ENCODE measurements at regions not wholly inside any gene's neighbourhood (a gene's known extent, or its start where the extent isn't known, plus 50 kb on each side); places are given as distances from the start of the nearest gene placed in this dataset.

DNA sequence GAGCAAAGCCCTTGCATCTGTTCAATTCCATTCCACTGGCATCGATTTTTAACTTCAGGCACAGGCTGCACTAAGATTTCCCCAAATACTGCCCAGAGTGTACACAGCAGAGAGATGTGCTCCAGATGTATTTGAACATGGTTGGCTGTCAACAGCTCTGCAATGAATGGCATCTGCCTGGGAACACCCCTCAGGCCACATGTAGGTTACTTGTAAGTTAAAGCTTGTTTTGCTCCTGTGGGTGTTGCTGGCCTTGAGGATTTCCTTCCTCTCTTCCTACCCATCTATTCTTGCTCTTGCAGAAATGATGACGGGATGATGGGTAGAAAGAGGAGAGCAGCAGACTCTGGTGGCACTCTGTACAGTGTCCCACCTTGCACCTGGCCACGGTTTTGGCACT, 69.3 kb upstream of the HELT start:
- H2AK5ac ChIP-seq (ENCODE audit: low read depth, low read length): no peak overlapping the region
- no peaks in the 10 kb centered on the region for H3K9me3 ChIP-seq (ENCODE audit: insufficient read depth in 2 of 2, low read depth in 1 of 2, low read length in 1 of 2)
- H3K79me1 ChIP-seq (ENCODE audit: low read depth, low read length): no peaks in the 10 kb centered on the region
- POLR2A ChIA-PET (ENCODE audit: partially characterized antibody): no interaction called here
- no peak overlapping the region for H2BK15ac ChIP-seq (ENCODE audit: low read length)
- H2BK12ac ChIP-seq (ENCODE audit: low read depth, low read length): no peak overlapping the region
- no peak overlapping the region for H3K9ac ChIP-seq (replicated peaks in 1 of 4; ENCODE audit: extremely low read depth in 1 of 4, low read depth in 3 of 4, low read length in 3 of 4)
- H3K36me3 ChIP-seq (ENCODE audit: control insufficient read depth in 2 of 4, insufficient read depth in 4 of 4, low read length in 3 of 4): no peaks in the 10 kb centered on the region
- H3K14ac ChIP-seq (ENCODE audit: insufficient read length): no peak overlapping the region
- no peaks in the 10 kb centered on the region for H3K79me2 ChIP-seq (ENCODE audit: control insufficient read depth in 1 of 2, insufficient read depth in 2 of 2, low read length in 2 of 2)
- no peaks in the 10 kb centered on the region for H3K23me2 ChIP-seq (ENCODE audit: low read depth, low read length)
- H4K91ac ChIP-seq (replicated peaks; ENCODE audit: insufficient read length, low read length): no peak overlapping the region
- H3K27ac ChIP-seq (ENCODE audit: low read depth, low read length): no peak overlapping the region
- no peak overlapping the region for H3K18ac ChIP-seq (ENCODE audit: extremely low read depth, low read length)
- H3K4ac ChIP-seq (replicated peaks; ENCODE audit: insufficient read length, low read depth, low read length): no peak overlapping the region
- FAIRE-seq (no peak), DNase-seq (ENCODE audit: low read depth in 1 of 2, low spot score in 2 of 2) (peak in 1 of 2 experiments; percentile 6)
- no peak overlapping the region for H2BK20ac ChIP-seq (ENCODE audit: low read length)
- H2BK5ac ChIP-seq (ENCODE audit: low read depth, low read length): no peak overlapping the region
- H2BK120ac ChIP-seq (replicated peaks; ENCODE audit: low read depth, low read length): no peak overlapping the region
- no peak overlapping the region for H4K8ac ChIP-seq (ENCODE audit: extremely low read depth, insufficient read depth, low read length)
- WGBS, 2 experiments (ENCODE audit: extremely low coverage in 1 of 2, insufficient coverage in 1 of 2, insufficient read length in 1 of 2, insufficient replicate concordance in 2 of 2, low coverage in 1 of 2, low lambda C conversion rate in 2 of 2, missing lambda C conversion rate in 1 of 2): 73% methylated on average over 3 of the region's 3 CpGs; no CpG with 5 or more reads in 1 of the 2 experiments
- CTCF ChIA-PET (ENCODE audit: partially characterized antibody): interaction anchor here (0.7 to 1.4 kb wide), 4 partner anchors 12 to 203 kb away, joined by 3 read pairs; no protein-coding TSS in a partner anchor
- no peaks in the 10 kb centered on the region for H3K4me1 ChIP-seq (replicated peaks in 1 of 4; ENCODE audit: control insufficient read depth in 3 of 4, insufficient read depth in 4 of 4, low read length in 3 of 4)
- no peak overlapping the region for H2AFZ ChIP-seq (ENCODE audit: low read length)
- no peak overlapping the region for H3K4me2 ChIP-seq (ENCODE audit: insufficient read depth in 1 of 2, low read depth in 2 of 2, low read length in 2 of 2)
- peaks cover 0 to 1% (median 0%) of the 10 kb centered on the region in 4 experiments; a peak in 1 of 7 replicates for H3K27me3 ChIP-seq (replicated peaks in 1 of 4; ENCODE audit: control insufficient read depth in 3 of 4, extremely low read depth in 1 of 4, insufficient read depth in 3 of 4, low read length in 3 of 4)
- H3K4me3 ChIP-seq (ENCODE audit: extremely low read depth in 1 of 4, insufficient read depth in 2 of 4, low read depth in 3 of 4, low read length in 4 of 4): no peak overlapping the region
- no peak overlapping the region for H3K23ac ChIP-seq (ENCODE audit: insufficient read length)
- TF ChIP-seq CREB1 (IDR thresholded peaks at IDR 0.05) (no peak), CBX5 (IDR thresholded peaks at IDR 0.05; ENCODE audit: low read depth, low read length) (no peak), TAF7 (optimal IDR thresholded peaks at IDR 0.05; ENCODE audit: borderline replicate concordance, low read depth, low read length) (no peak)
- no peak overlapping the region for H3K56ac ChIP-seq (replicated peaks; ENCODE audit: insufficient read length, low read depth, low read length)
- H4K20me1 ChIP-seq (replicated peaks in 1 of 2; ENCODE audit: control insufficient read depth in 1 of 2, insufficient read depth in 2 of 2, low read length in 2 of 2): no peaks in the 10 kb centered on the region
- no peak overlapping the region for H4K5ac ChIP-seq (ENCODE audit: insufficient read length, low read depth, low read length)

All from H1 (cell line).